H1 (cell line): ENCODE measurements at regions not wholly inside any gene's neighbourhood (a gene's known extent, or its start where the extent isn't known, plus 50 kb on each side); places are given as distances from the start of the nearest gene placed in this dataset.

Experiments
- KDM4A ChIP-seq: IDR thresholded peaks from one replicate; pipeline ENCODE4 v1.7.1; 2012; ENCODE audit warnings: low read depth, mild to moderate bottlenecking, moderate library complexity, low read length, inconsistent platforms; ENCODE audit not compliant: severe bottlenecking

- TF ChIP-seq KDM4A, result no peak
- TF ChIP-seq, all 59 proteins: peak for 0
Measured at GRCh38 chr15:36221992-36222391, 357.4 kb upstream of the CDIN1 start (continued).
